K562 (cell line): ENCODE measurements at regions not wholly inside any gene's neighbourhood (a gene's known extent, or its start where the extent isn't known, plus 50 kb on each side); places are given as distances from the start of the nearest gene placed in this dataset.

Experiments used
- ATAC-seq: fragments of 200-7000 bp; cut with Tn5 transposase; 3 replicates; pipeline ENCODE4 v1.9.1; 2020; ENCODE audit warnings: moderate library complexity
- BruUV-seq: library from RNA; stranded (reverse); fragments of 400-500 nt; replicated peaks from 2 replicates; lab custom pipeline; 2021; lab: Mats Ljungman, UMichigan
- CTCF ChIA-PET: fragments of 300-600 bp; formaldehyde crosslinking; extraction: SDS; loops from one replicate; lab custom pipeline; 2021; ENCODE audit warnings: low intra/inter-chr PET ratio; lab: Yijun Ruan, JAX
- POLR2A ChIA-PET: fragments of 300-600, 350-650 bp; sonication (Branson Sonifier 250); formaldehyde crosslinking; extraction: SDS; loops from one replicate; lab custom pipeline; 2021; ENCODE audit warnings: antibody characterized with exemption, inconsistent platforms; lab: Yijun Ruan, JAX
- DNase-seq, 4 experiments: peaks; one replicate each; pipeline versions ENCODE4 v3.0.0 to v3.0.0-alpha.2; 2011 to 2018; ENCODE audit warnings: low spot score in 3 of 4, mixed read lengths in 3 of 4; ENCODE audit errors: extremely low read depth in 1 of 4
- FAIRE-seq: peaks from 2 replicates; lab custom pipeline; 2011; peaks lifted over from hg19 to GRCh38; lab: Jason Lieb, UNC
- H2AFZ ChIP-seq: 2 replicates; pipeline ENCODE4 v1.6.0; 2011; ENCODE audit warnings: low read depth, low read length, control low read depth, inconsistent platforms
- H3K27ac ChIP-seq: fragments of 200-600 bp; 3 replicates; pipeline ENCODE4 v1.8.0; 2011; ENCODE audit warnings: low read depth, mild to moderate bottlenecking, control low read depth, inconsistent platforms, low read length, moderate library complexity, mixed read lengths; ENCODE audit errors: extremely low read depth
- H3K27me3 ChIP-seq, 2 experiments: fragments of 300-600 bp in 1 of 2; 2 replicates in 1 of 2; 3 replicates in 1 of 2; pipeline versions ENCODE4 v1.6.0 to v1.8.0; 2011; ENCODE audit warnings: inconsistent platforms in 2 of 2, low read length in 2 of 2, mild to moderate bottlenecking in 1 of 2, mixed read lengths in 1 of 2, moderate library complexity in 1 of 2; ENCODE audit not compliant: control insufficient read depth in 2 of 2, insufficient read depth in 2 of 2
- H3K36me3 ChIP-seq: fragments of 300-600 bp; 3 replicates; pipeline ENCODE4 v1.8.0; 2011; ENCODE audit warnings: mild to moderate bottlenecking, low read length, inconsistent platforms; ENCODE audit not compliant: control insufficient read depth, insufficient read depth
- H3K4me1 ChIP-seq, 2 experiments: fragments of 200-600 bp in 1 of 2; replicated peaks in 1 of 2; 2 replicates in 1 of 2; 3 replicates in 1 of 2; pipeline versions ENCODE4 v1.5.1 to v1.8.0; 2011; ENCODE audit warnings: inconsistent platforms in 2 of 2, low read length in 2 of 2, mild to moderate bottlenecking in 1 of 2, mixed read lengths in 1 of 2, moderate library complexity in 1 of 2; ENCODE audit not compliant: control insufficient read depth in 2 of 2, insufficient read depth in 2 of 2
- H3K4me2 ChIP-seq: 2 replicates; pipeline ENCODE4 v1.6.1; 2011; ENCODE audit warnings: low read length, control low read depth, inconsistent platforms, mixed read lengths; ENCODE audit not compliant: insufficient read depth
- H3K4me3 ChIP-seq: fragments of 200-600 bp; sonication (generic), shearing (Covaris generic); 2 replicates; pipeline ENCODE4 v1.5.1; 2016; ENCODE audit warnings: control low read depth, inconsistent platforms
- H3K79me2 ChIP-seq: fragments of 200-600 bp; 3 replicates; pipeline ENCODE4 v1.8.0; 2011; ENCODE audit warnings: low read length, inconsistent platforms; ENCODE audit not compliant: control insufficient read depth, insufficient read depth
- H3K9ac ChIP-seq, 2 experiments: 2 replicates each; pipeline versions ENCODE4 v1.6.0 to v1.6.1; 2011; ENCODE audit warnings: low read depth in 2 of 2, low read length in 2 of 2, control low read depth in 1 of 2, inconsistent platforms in 1 of 2, mild to moderate bottlenecking in 1 of 2, mixed read lengths in 1 of 2; ENCODE audit not compliant: insufficient read depth in 1 of 2
- H3K9me1 ChIP-seq: one replicate; pipeline ENCODE4 v1.6.0; 2011; ENCODE audit warnings: inconsistent platforms, mild to moderate bottlenecking, low read length, moderate library complexity; ENCODE audit not compliant: control insufficient read depth, insufficient read depth
- H3K9me3 ChIP-seq: replicated peaks from 2 replicates; pipeline ENCODE4 v1.5.1; 2011; ENCODE audit warnings: low read depth, low read length, inconsistent platforms; ENCODE audit not compliant: control insufficient read depth, insufficient read depth
- H4K20me1 ChIP-seq: replicated peaks from 2 replicates; pipeline ENCODE4 v1.6.1; 2011; ENCODE audit warnings: low read length, inconsistent platforms, mixed read lengths; ENCODE audit not compliant: control insufficient read depth, insufficient read depth
- ASH1L ChIP-seq: fragments of 450-650 bp; IDR thresholded peaks from 2 replicates; pipeline ENCODE4 v1.6.1; 2018; ENCODE audit warnings: borderline replicate concordance, mild to moderate bottlenecking, low read depth; ENCODE audit not compliant: partially characterized antibody
- RAD51 ChIP-seq: fragments of 450-650 bp; IDR thresholded peaks from 2 replicates; pipeline ENCODE4 v1.7.1; 2016; ENCODE audit warnings: low read depth, mild to moderate bottlenecking, borderline replicate concordance
- U2AF1 ChIP-seq: fragments of 200-400 bp; formaldehyde crosslinking; optimal IDR thresholded peaks from 2 replicates; pipeline ENCODE3; 2017; ENCODE audit warnings: mild to moderate bottlenecking, low read depth, low read length, moderate library complexity
- ZNF174 ChIP-seq: fragments of 250-450 bp; sonication (Bioruptor Pico); IDR thresholded peaks from 2 replicates; pipeline ENCODE4 v1.4.0; 2020; ENCODE audit warnings: mild to moderate bottlenecking
- WGBS: fragments of 100-300 bp; shearing (Covaris generic); methylation state at CpG from one replicate; pipeline ENCODE4 v1.1.6; 2016; ENCODE audit warnings: low coverage, mixed read lengths; ENCODE audit not compliant: insufficient coverage; ENCODE audit errors: missing lambda C conversion rate; 5-methylcytosine and 5-hydroxymethylcytosine counted together
- in situ Hi-C: fragments of 300-500 bp; cut with MboI; formaldehyde crosslinking; loops from 4 replicates; pipeline ENCODE4 v1.15.0; 2018; ENCODE audit warnings: inconsistent platforms, mixed read lengths
- intact Hi-C: fragments of 100-400 bp; cut with micrococcal nuclease; formaldehyde crosslinking; loops from 2 replicates; pipeline ENCODE4 v1.14.2; 2022

DNA sequence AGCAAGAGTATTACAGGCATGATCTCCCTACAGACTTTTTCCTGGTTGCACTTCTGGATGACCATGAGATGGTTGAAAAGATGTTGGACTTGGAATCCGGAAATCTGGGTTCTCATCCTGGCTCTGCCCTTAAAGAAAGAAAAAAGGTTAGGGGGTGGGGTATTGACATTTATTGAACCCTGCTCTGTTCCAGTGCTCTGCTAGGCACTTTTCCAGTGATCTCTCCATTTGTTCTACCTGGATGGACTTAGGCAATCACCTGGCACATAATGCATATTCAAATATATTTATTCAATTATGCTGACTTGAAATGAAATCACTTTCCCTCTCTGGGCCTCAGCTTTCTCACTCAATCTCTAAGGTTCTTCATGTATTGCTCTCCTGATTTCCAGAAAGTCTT lies 101.0 kb upstream of the NFIA start:
- FAIRE-seq (no peak), ATAC-seq (no peak), DNase-seq (no peak)
- 100% methylated on average over 1 of the region's 1 CpG for WGBS
- Histone ChIP-seq H3K4me2 (no peak overlapping the region), H3K27me3 (no peaks in the 10 kb centered on the region), H4K20me1 (no peaks in the 10 kb centered on the region), H3K4me3 (no peak overlapping the region), H3K9me1 (no peaks in the 10 kb centered on the region), H3K27ac (no peak overlapping the region), H3K9ac (no peak overlapping the region), H2AFZ (no peak overlapping the region), H3K9me3 (no peaks in the 10 kb centered on the region), H3K79me2 (no peaks in the 10 kb centered on the region), H3K4me1 (peaks cover 5 to 23% of the 10 kb centered on the region in 2 experiments; a peak in 3 of 5 replicates), H3K36me3 (no peaks in the 10 kb centered on the region)
- TF ChIP-seq U2AF1, result no peak
- TF ChIP-seq ZNF174 (CRISPR knock-in tag), result no peak
- TF ChIP-seq ASH1L, result no peak
- no peak for TF ChIP-seq RAD51
- in situ Hi-C loops (no loop called here), intact Hi-C loops (no loop called here)
- BruUV-seq, result no TSS peak
- ChIA-PET POLR2A (interaction anchor here (0.5 to 1.2 kb wide), 3 partner anchors 131 to 419 kb away, joined by 3 read pairs; no protein-coding TSS in a partner anchor), CTCF (no interaction called here)
